Caco-2 (cell line): ENCODE measurements at regions not wholly inside any gene's neighbourhood (a gene's known extent, or its start where the extent isn't known, plus 50 kb on each side); places are given as distances from the start of the nearest gene placed in this dataset.

Experiments
- BruUV-seq: library from RNA; stranded (reverse); fragments of 400-500 nt; replicated peaks from 2 replicates; lab custom pipeline; 2021; lab: Mats Ljungman, UMichigan
- CTCF ChIA-PET: fragments of 300-600 bp; sonication (Branson Sonifier 250); formaldehyde crosslinking; loops from one replicate; lab custom pipeline; 2022; ENCODE audit warnings: antibody characterized with exemption; lab: Charles Lee
- POLR2A ChIA-PET: fragments of 300-600 bp; sonication (Branson Sonifier 250); formaldehyde crosslinking; loops from one replicate; lab custom pipeline; 2022; ENCODE audit warnings: antibody characterized with exemption; lab: Charles Lee
- DNase-seq, 2 experiments: peaks; one replicate each; pipeline versions ENCODE4 v3.0.0 to v3.0.0-alpha.2; 2020 to 2022
- H3K27me3 ChIP-seq: replicated peaks from 2 replicates; pipeline ENCODE4 v1.6.0; 2011; ENCODE audit warnings: low read length; ENCODE audit not compliant: control insufficient read depth, insufficient read depth
- H3K36me3 ChIP-seq: 2 replicates; pipeline ENCODE4 v1.5.1; 2011; ENCODE audit warnings: low read length; ENCODE audit not compliant: control insufficient read depth, insufficient read depth
- H3K4me1 ChIP-seq: fragments of 250-450 bp; sonication (Bioruptor Pico); 2 replicates; pipeline ENCODE4 v1.5.1; 2020; ENCODE audit warnings: mild to moderate bottlenecking
- H3K4me3 ChIP-seq: 2 replicates; pipeline ENCODE4 v1.5.1; 2011; ENCODE audit warnings: low read depth, mild to moderate bottlenecking, control low read depth, low read length
- H3K9me3 ChIP-seq: fragments of 250-450 bp; sonication (Bioruptor Pico); 2 replicates; pipeline ENCODE4 v1.5.1; 2020; ENCODE audit warnings: mild to moderate bottlenecking, moderate library complexity
- H3K27ac Mint-ChIP-seq: one replicate; pipeline ENCODE4 v1.8.0; 2022; ENCODE audit warnings: mixed read lengths; ENCODE audit not compliant: unreplicated experiment
- H3K27me3 Mint-ChIP-seq: one replicate; pipeline ENCODE4 v1.8.0; 2022; ENCODE audit warnings: mixed read lengths; ENCODE audit not compliant: insufficient read depth, unreplicated experiment
- H3K36me3 Mint-ChIP-seq: one replicate; pipeline ENCODE4 v1.8.0; 2022; ENCODE audit warnings: mild to moderate bottlenecking, mixed read lengths; ENCODE audit not compliant: insufficient read depth, unreplicated experiment
- H3K4me1 Mint-ChIP-seq: one replicate; pipeline ENCODE4 v1.8.0; 2022; ENCODE audit warnings: low read depth, mixed read lengths; ENCODE audit not compliant: unreplicated experiment
- H3K4me3 Mint-ChIP-seq: one replicate; pipeline ENCODE4 v1.8.0; 2022; ENCODE audit warnings: mild to moderate bottlenecking, moderate library complexity, mixed read lengths; ENCODE audit not compliant: unreplicated experiment
- H3K9me3 Mint-ChIP-seq: one replicate; pipeline ENCODE4 v1.8.0; 2022; ENCODE audit warnings: mixed read lengths; ENCODE audit not compliant: unreplicated experiment
- intact Hi-C: fragments of 100-400 bp; cut with micrococcal nuclease; formaldehyde crosslinking; loops from one replicate; pipeline ENCODE4 v1.10.0; 2022; ENCODE audit not compliant: unreplicated experiment
- TF ChIP-seq, protein P1 (sequence below), 2 experiments: fragments of 200-600 bp in 1 of 2; IDR thresholded peaks; 1 replicate in 1 of 2; 2 replicates in 1 of 2; pipeline versions ENCODE4 v1.5.1 to v1.8.0; 2011 to 2022; ENCODE audit warnings: antibody characterized with exemption in 1 of 2, control low read depth in 1 of 2, inconsistent platforms in 1 of 2, low read depth in 1 of 2, low read length in 1 of 2, mild to moderate bottlenecking in 1 of 2, moderate library complexity in 1 of 2; ENCODE audit not compliant: insufficient read depth in 1 of 2, severe bottlenecking in 1 of 2, unreplicated experiment in 1 of 2

DNA sequence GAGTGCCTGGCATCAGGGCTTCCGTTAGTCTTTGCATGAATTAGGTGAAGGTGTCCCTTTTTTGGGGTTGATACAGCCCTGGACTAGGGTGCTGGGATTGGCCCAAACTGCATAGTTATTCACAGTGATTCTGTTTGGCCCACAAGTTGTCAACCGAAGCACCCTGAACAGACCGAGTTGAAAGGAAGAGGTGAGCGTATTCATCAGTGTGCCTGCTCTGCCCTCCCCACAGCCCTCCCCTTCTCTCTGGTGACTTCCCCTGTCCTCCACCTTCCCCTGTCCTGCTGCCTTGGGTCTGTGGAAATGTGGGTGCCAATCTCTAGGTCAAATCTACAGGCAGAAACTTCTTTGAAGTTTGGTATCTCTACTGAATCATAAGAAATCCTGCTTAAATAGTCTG is 330.5 kb downstream of the DYSF start:
- H3K27ac Mint-ChIP-seq: peak overlapping the region; percentile 78
- TF ChIP-seq, protein P1, sequence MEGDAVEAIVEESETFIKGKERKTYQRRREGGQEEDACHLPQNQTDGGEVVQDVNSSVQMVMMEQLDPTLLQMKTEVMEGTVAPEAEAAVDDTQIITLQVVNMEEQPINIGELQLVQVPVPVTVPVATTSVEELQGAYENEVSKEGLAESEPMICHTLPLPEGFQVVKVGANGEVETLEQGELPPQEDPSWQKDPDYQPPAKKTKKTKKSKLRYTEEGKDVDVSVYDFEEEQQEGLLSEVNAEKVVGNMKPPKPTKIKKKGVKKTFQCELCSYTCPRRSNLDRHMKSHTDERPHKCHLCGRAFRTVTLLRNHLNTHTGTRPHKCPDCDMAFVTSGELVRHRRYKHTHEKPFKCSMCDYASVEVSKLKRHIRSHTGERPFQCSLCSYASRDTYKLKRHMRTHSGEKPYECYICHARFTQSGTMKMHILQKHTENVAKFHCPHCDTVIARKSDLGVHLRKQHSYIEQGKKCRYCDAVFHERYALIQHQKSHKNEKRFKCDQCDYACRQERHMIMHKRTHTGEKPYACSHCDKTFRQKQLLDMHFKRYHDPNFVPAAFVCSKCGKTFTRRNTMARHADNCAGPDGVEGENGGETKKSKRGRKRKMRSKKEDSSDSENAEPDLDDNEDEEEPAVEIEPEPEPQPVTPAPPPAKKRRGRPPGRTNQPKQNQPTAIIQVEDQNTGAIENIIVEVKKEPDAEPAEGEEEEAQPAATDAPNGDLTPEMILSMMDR (IDR thresholded peaks at IDR 0.05; ENCODE audit: insufficient read depth in 1 of 2, low read depth in 1 of 2, low read length in 1 of 2, severe bottlenecking in 1 of 2, unreplicated experiment in 1 of 2): no peak
- Histone ChIP-seq H3K27me3 (no peaks in the 10 kb centered on the region), H3K36me3 (no peaks in the 10 kb centered on the region), H3K4me1 (peaks cover 29% of the 10 kb centered on the region), H3K4me3 (no peak overlapping the region), H3K9me3 (no peaks in the 10 kb centered on the region)
- no peaks in the 10 kb centered on the region for H3K9me3 Mint-ChIP-seq
- CTCF ChIA-PET: interaction anchor here (0.5 to 2.0 kb wide), 2 partner anchors 10 to 14 kb away, joined by 3 to 8 read pairs; no protein-coding TSS in a partner anchor
- H3K27me3 Mint-ChIP-seq: no peaks in the 10 kb centered on the region
- no peaks in the 10 kb centered on the region for H3K36me3 Mint-ChIP-seq
- DNase-seq: no peak
- intact Hi-C loops: no loop called here
- H3K4me3 Mint-ChIP-seq: no peak overlapping the region
- no TSS peak for BruUV-seq
- POLR2A ChIA-PET: no interaction called here
- H3K4me1 Mint-ChIP-seq: peaks cover 33% of the 10 kb centered on the region

DNA sequence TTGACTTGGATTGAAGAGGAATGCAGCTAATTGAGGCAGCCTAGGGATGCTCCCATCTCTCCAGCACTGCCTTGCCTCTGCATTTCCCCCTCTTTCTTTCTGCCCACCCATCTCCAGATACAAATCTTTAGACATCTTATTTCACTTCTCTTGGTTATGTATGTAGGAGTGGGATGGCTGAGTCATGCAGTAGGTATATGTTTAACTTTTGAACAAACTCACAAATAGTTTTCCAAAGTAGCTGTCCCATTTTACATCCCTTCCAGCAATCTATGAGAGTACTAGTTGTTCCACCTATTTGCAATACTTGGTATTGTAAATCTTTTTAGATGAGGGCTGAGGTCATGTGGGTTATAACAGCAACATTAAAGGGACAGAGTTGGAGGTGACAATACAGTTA is 329.9 kb downstream of the DYSF start:
- no peaks in the 10 kb centered on the region for H3K36me3 ChIP-seq
- H3K4me3 ChIP-seq: no peak overlapping the region
- no peak for DNase-seq
- TF ChIP-seq, protein P1 (IDR thresholded peaks at IDR 0.05; ENCODE audit: insufficient read depth in 1 of 2, low read depth in 1 of 2, low read length in 1 of 2, severe bottlenecking in 1 of 2, unreplicated experiment in 1 of 2): no peak
- Mint-ChIP-seq H3K4me1 (peaks cover 33% of the 10 kb centered on the region), H3K27ac (peak overlapping the region; percentile 78), H3K36me3 (no peaks in the 10 kb centered on the region), H3K4me3 (no peak overlapping the region), H3K27me3 (no peaks in the 10 kb centered on the region), H3K9me3 (no peaks in the 10 kb centered on the region)
- peaks cover 29% of the 10 kb centered on the region for H3K4me1 ChIP-seq
- no peaks in the 10 kb centered on the region for H3K9me3 ChIP-seq
- BruUV-seq: no TSS peak
- intact Hi-C loops: no loop called here
- ChIA-PET POLR2A (no interaction called here), CTCF (interaction anchor here (0.5 to 1.2 kb wide), 2 partner anchors 10 to 19 kb away, joined by 3 to 5 read pairs; no protein-coding TSS in a partner anchor)
- H3K27me3 ChIP-seq: no peaks in the 10 kb centered on the region

DNA sequence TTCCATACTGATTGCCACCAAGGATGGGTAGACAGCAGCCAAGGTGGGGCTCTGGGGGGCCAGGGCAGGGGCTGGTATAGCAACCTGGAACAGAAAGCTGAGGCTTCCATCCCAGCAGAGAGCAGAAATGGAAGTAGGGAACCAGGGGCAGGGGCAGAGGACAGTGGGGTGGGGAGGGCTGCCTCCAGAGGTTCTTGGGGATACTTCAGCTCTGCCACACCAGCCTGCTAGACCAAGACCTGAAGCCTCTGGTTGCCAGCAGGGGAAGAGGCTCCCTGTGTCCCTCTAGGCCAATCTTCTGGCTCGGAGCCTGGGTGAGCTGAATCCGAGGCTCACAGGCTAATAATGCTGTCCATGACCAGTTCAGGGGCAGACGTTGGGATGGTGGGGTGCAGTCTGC is 329.0 kb downstream of the DYSF start:
- ChIA-PET POLR2A (no interaction called here), CTCF (interaction anchor here (1.2 kb wide), 1 partner anchor 19 kb away, joined by 5 read pairs; no protein-coding TSS in a partner anchor)
- DNase-seq: no peak
- Histone ChIP-seq H3K36me3 (no peaks in the 10 kb centered on the region), H3K4me3 (no peak overlapping the region), H3K9me3 (no peaks in the 10 kb centered on the region), H3K4me1 (peaks cover 29% of the 10 kb centered on the region), H3K27me3 (no peaks in the 10 kb centered on the region; the same call in 1 of the 2 replicates)
- intact Hi-C loops: no loop called here
- Mint-ChIP-seq H3K4me1 (peaks cover 33% of the 10 kb centered on the region), H3K27ac (no peak overlapping the region), H3K4me3 (no peak overlapping the region), H3K36me3 (no peaks in the 10 kb centered on the region), H3K9me3 (no peaks in the 10 kb centered on the region), H3K27me3 (no peaks in the 10 kb centered on the region)
- BruUV-seq: no TSS peak
- TF ChIP-seq, protein P1 (IDR thresholded peaks at IDR 0.05; ENCODE audit: insufficient read depth in 1 of 2, low read depth in 1 of 2, low read length in 1 of 2, severe bottlenecking in 1 of 2, unreplicated experiment in 1 of 2): no peak
